Subcutaneous abdominal adipose tissue (tissue), 5 donors: ENCODE measurements at regions not wholly inside any gene's neighbourhood (a gene's known extent, or its start where the extent isn't known, plus 50 kb on each side); places are given as distances from the start of the nearest gene placed in this dataset.

Experiments
- H3K27ac ChIP-seq: one replicate; pipeline ENCODE4 v1.7.0; 2013; ENCODE audit warnings: low read depth, mild to moderate bottlenecking, inconsistent platforms, low read length, moderate library complexity
- H3K27me3 ChIP-seq, 5 donors: one replicate each; pipeline ENCODE4 v1.7.0; 2013; ENCODE audit warnings: low read length in 5 of 5, inconsistent platforms in 1 of 5; ENCODE audit not compliant: control insufficient read depth in 5 of 5, insufficient read depth in 4 of 5
- H3K36me3 ChIP-seq, 5 donors: one replicate each; pipeline ENCODE4 v1.7.0; 2013; ENCODE audit warnings: low read length in 5 of 5; ENCODE audit not compliant: control insufficient read depth in 5 of 5, insufficient read depth in 5 of 5
- H3K4me1 ChIP-seq, 5 donors: one replicate each; pipeline ENCODE4 v1.7.0; 2013; ENCODE audit warnings: low read length in 5 of 5, mild to moderate bottlenecking in 3 of 5, moderate library complexity in 1 of 5; ENCODE audit not compliant: control insufficient read depth in 5 of 5, insufficient read depth in 5 of 5
- H3K4me3 ChIP-seq, 5 donors: one replicate each; pipeline ENCODE4 v1.7.0; 2013; ENCODE audit warnings: low read length in 5 of 5, low read depth in 1 of 5
- H3K9ac ChIP-seq, 5 donors: one replicate each; pipeline ENCODE4 v1.7.0; 2013; ENCODE audit warnings: low read length in 5 of 5, mild to moderate bottlenecking in 4 of 5, moderate library complexity in 3 of 5
- H3K9me3 ChIP-seq, 5 donors: one replicate each; pipeline ENCODE4 v1.7.0; 2013; ENCODE audit warnings: low read length in 5 of 5; ENCODE audit not compliant: control insufficient read depth in 5 of 5
- donor health status: healthy.
- donor health status: healthy.
- donor health status: healthy.
- donor health status: healthy.
- donor health status: healthy.

DNA sequence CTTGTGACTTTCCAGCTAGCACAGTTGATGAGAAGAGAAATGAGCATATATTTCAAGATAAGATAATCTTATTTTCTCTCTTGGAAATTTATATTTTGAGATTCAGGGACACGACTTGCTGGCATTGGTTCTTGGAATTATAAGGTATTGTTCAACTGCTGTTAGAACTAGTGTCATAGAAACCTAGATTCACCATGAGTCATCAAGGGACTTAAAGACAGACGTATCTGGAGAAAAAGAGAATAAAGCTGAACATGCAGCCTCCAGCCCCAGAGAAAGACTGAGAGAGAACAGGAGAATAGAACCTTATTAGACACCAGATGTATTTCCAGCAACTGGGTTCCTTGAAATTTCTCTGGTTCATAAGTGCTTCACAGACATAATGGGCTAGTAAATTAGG, 194.4 kb upstream of the PPFIA2 start:
- no peaks in the 10 kb centered on the region for H3K36me3 ChIP-seq
- H3K27me3 ChIP-seq, result no peaks in the 10 kb centered on the region
- H3K9me3 ChIP-seq, result no peaks in the 10 kb centered on the region
- H3K4me1 ChIP-seq, result no peaks in the 10 kb centered on the region
- H3K27ac ChIP-seq, result no peak overlapping the region
- no peak overlapping the region for H3K9ac ChIP-seq
- H3K4me3 ChIP-seq, result no peak overlapping the region

- H3K27me3 ChIP-seq, result no peaks in the 10 kb centered on the region
- H3K4me1 ChIP-seq, result no peaks in the 10 kb centered on the region
- H3K36me3 ChIP-seq, result no peaks in the 10 kb centered on the region
- no peak overlapping the region for H3K4me3 ChIP-seq
- no peaks in the 10 kb centered on the region for H3K9me3 ChIP-seq
- H3K27ac ChIP-seq, result no peak overlapping the region
- H3K9ac ChIP-seq, result no peak overlapping the region
These were observed 191.7 kb upstream of the PPFIA2 start for GRCh38 chr12:81950871-81951270.

GRCh38 chr12:81949841-81950308, 190.7 kb upstream of the PPFIA2 start:
- Histone ChIP-seq H3K9ac (no peak overlapping the region), H3K27ac (no peak overlapping the region), H3K27me3 (no peaks in the 10 kb centered on the region), H3K36me3 (no peaks in the 10 kb centered on the region), H3K4me1 (peaks cover 0 to 3% (median 0%) of the 10 kb centered on the region in 5 donors), H3K4me3 (no peak overlapping the region), H3K9me3 (no peaks in the 10 kb centered on the region)

- H3K9ac ChIP-seq, result no peak overlapping the region
These were observed 190.3 kb upstream of the PPFIA2 start for GRCh38 chr12:81949416-81949815.

DNA sequence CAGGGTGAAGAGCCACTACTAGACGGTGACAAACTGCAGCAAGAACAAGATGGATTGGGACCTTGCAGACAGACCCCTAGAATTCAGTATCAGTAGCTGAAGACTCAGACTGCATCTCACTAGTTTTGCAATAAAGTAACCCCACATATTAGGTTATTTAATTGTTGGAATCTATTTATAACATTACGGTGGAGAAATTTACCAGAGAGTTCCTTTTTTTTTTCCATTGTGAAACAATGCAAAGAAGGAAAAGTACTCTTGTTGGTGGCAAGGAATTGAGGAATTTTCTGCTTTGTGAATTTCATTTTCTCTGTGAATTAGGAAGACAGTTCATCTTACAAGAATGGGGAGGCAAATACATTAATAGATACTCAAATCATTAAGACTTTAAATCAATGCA, 185.7 kb upstream of the PPFIA2 start:
- H3K27ac ChIP-seq, result no peak overlapping the region
- no peaks in the 10 kb centered on the region for H3K36me3 ChIP-seq
- H3K27me3 ChIP-seq, result no peaks in the 10 kb centered on the region
- H3K9ac ChIP-seq, result no peak overlapping the region
- no peak overlapping the region for H3K4me3 ChIP-seq
- H3K4me1 ChIP-seq, result peaks cover 0 to 7% (median 5%) of the 10 kb centered on the region in 5 donors
- no peaks in the 10 kb centered on the region for H3K9me3 ChIP-seq

More at GRCh38 chr12:81949416-81949815, 190.3 kb upstream of the PPFIA2 start:
- no peak overlapping the region for H3K4me3 ChIP-seq
- no peaks in the 10 kb centered on the region for H3K9me3 ChIP-seq
- no peak overlapping the region for H3K27ac ChIP-seq
- no peaks in the 10 kb centered on the region for H3K27me3 ChIP-seq
- no peaks in the 10 kb centered on the region for H3K36me3 ChIP-seq
- H3K4me1 ChIP-seq, result peaks cover 0 to 6% (median 4%) of the 10 kb centered on the region in 5 donors

- H3K27ac ChIP-seq, result no peak overlapping the region
- H3K9me3 ChIP-seq, result no peaks in the 10 kb centered on the region
- no peaks in the 10 kb centered on the region for H3K36me3 ChIP-seq
- H3K27me3 ChIP-seq, result no peaks in the 10 kb centered on the region
- H3K4me1 ChIP-seq, result peaks cover 0 to 7% (median 5%) of the 10 kb centered on the region in 5 donors
- no peak overlapping the region for H3K4me3 ChIP-seq
- no peak overlapping the region for H3K9ac ChIP-seq
These were observed 183.4 kb upstream of the PPFIA2 start for GRCh38 chr12:81942594-81942993.

- no peak overlapping the region for H3K4me3 ChIP-seq
- no peak overlapping the region for H3K27ac ChIP-seq
- H3K9me3 ChIP-seq, result peaks cover 0 to 2% (median 0%) of the 10 kb centered on the region in 5 donors
- no peaks in the 10 kb centered on the region for H3K27me3 ChIP-seq
- no peaks in the 10 kb centered on the region for H3K4me1 ChIP-seq
- H3K9ac ChIP-seq, result no peak overlapping the region
- no peaks in the 10 kb centered on the region for H3K36me3 ChIP-seq
These were observed 170.9 kb upstream of the PPFIA2 start for GRCh38 chr12:81930037-81930436.

GRCh38 chr12:81896771-81897170, 137.6 kb upstream of the PPFIA2 start:
- Histone ChIP-seq H3K4me3 (no peak overlapping the region), H3K27ac (no peak overlapping the region), H3K9ac (no peak overlapping the region), H3K9me3 (peaks cover 0 to 33% (median 20%) of the 10 kb centered on the region in 5 donors), H3K27me3 (no peaks in the 10 kb centered on the region), H3K4me1 (no peaks in the 10 kb centered on the region), H3K36me3 (no peaks in the 10 kb centered on the region)

- Histone ChIP-seq H3K27ac (no peak overlapping the region), H3K4me1 (peaks cover 0 to 6% (median 5%) of the 10 kb centered on the region in 5 donors), H3K36me3 (no peaks in the 10 kb centered on the region), H3K9ac (no peak overlapping the region), H3K27me3 (no peaks in the 10 kb centered on the region), H3K4me3 (no peak overlapping the region), H3K9me3 (peaks cover 0 to 3% (median 0%) of the 10 kb centered on the region in 5 donors)
These were observed 129.8 kb upstream of the PPFIA2 start for GRCh38 chr12:81888961-81889360.

DNA sequence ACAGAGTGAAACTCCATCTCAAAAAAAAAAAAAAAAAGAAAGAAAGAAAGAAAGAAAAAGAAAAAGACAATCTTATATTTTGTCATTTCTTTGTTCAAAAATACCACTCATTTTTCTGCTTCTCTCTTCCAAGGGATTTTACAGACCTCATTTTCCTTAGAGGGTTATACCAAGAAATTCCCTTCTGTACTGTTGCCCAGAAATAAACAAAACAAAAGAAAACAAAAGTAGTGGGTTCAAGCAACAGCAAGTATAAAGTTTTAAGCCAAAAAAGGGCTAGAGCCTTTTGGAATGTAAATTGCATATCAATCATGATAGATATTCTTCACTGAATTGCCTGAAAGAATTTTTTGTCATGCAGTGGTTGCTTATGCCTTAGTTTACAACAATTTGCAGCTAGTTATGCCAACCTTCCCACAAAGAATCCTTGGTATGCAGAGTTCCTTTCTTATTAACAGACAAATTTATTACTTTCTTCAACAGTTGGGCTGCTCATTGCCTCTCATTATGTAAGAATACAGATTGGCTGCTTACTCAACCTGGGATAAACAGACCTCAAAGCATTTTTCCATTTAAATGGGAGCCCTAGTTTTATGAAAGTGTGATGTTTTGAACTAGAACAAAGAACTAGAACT, 129.1 kb upstream of the PPFIA2 start:
- Histone ChIP-seq H3K9me3 (peaks cover 0 to 3% (median 0%) of the 10 kb centered on the region in 5 donors), H3K4me1 (peaks cover 0 to 6% (median 5%) of the 10 kb centered on the region in 5 donors), H3K9ac (no peak overlapping the region), H3K36me3 (no peaks in the 10 kb centered on the region), H3K4me3 (no peak overlapping the region), H3K27ac (no peak overlapping the region), H3K27me3 (no peaks in the 10 kb centered on the region)
